Esophagus squamous epithelium (tissue), 5 donors: ENCODE measurements at regions not wholly inside any gene's neighbourhood (a gene's known extent, or its start where the extent isn't known, plus 50 kb on each side); places are given as distances from the start of the nearest gene placed in this dataset.

ENCODE experiments used
- DNase-seq: peaks from one replicate; lab custom pipeline; 2025; lab: John Stamatoyannopoulos, UW
- H3K27ac ChIP-seq, 4 donors: fragments of 200-600 bp; sonication (generic); one replicate each; pipeline ENCODE4 v1.5.1; 2016 to 2019; ENCODE audit warnings: mild to moderate bottlenecking in 1 of 4
- H3K27me3 ChIP-seq, 4 donors: fragments of 200-600 bp; sonication (generic); 1 replicate in 3 of 4; 2 replicates in 1 of 4; pipeline versions ENCODE4 v1.5.1 to v1.6.0; 2017 to 2021; ENCODE audit warnings: antibody characterized with exemption in 1 of 4
- H3K36me3 ChIP-seq, 3 donors: fragments of 200-600 bp; sonication (generic); one replicate each; pipeline ENCODE4 v1.5.1; 2016 to 2019
- H3K4me1 ChIP-seq, 3 donors: fragments of 200-600 bp; sonication (generic); one replicate each; pipeline ENCODE4 v1.5.1; 2017 to 2019
- H3K4me3 ChIP-seq, 4 donors: fragments of 200-600 bp; sonication (generic); 1 replicate in 3 of 4; 2 replicates in 1 of 4; pipeline ENCODE4 v1.5.1; 2016 to 2019; ENCODE audit warnings: mild to moderate bottlenecking in 2 of 4, moderate library complexity in 1 of 4
- H3K9me3 ChIP-seq, 3 donors: fragments of 200-600 bp; sonication (generic); one replicate each; pipeline ENCODE4 v1.5.1; 2016 to 2019
- CTCF ChIP-seq, 6 experiments: fragments of 450-650 bp in 4 of 6; fragments of 200-600 bp in 2 of 6; sonication (generic) in 2 of 6; IDR thresholded peaks; one replicate each; pipeline ENCODE4 v1.5.1; 2016 to 2019; ENCODE audit warnings: antibody characterized with exemption in 6 of 6, mild to moderate bottlenecking in 4 of 6, moderate library complexity in 4 of 6
- POLR2A ChIP-seq, 4 donors: fragments of 450-650 bp; IDR thresholded peaks; one replicate each; pipeline ENCODE4 v1.6.1; 2017; ENCODE audit warnings: antibody characterized with exemption in 4 of 4, mild to moderate bottlenecking in 4 of 4, moderate library complexity in 3 of 4
- WGBS, 2 donors: methylation state at CpG; one replicate each; pipeline ENCODE4 v1.1.5; 2018; 5-methylcytosine and 5-hydroxymethylcytosine counted together
- intact Hi-C: fragments of 100-400 bp; cut with DNase I; formaldehyde crosslinking; loops from one replicate; pipeline ENCODE4 v1.15.0; 2022
- donor health status: DM: yes; HTN: yes; CAD: no.

- Histone ChIP-seq H3K27ac (no peak overlapping the region), H3K9me3 (no peaks in the 10 kb centered on the region), H3K27me3 (no peaks in the 10 kb centered on the region), H3K4me1 (no peaks in the 10 kb centered on the region), H3K36me3 (no peaks in the 10 kb centered on the region), H3K4me3 (no peak overlapping the region)
- TF ChIP-seq CTCF (IDR thresholded peaks at IDR 0.05) (no peak), POLR2A (IDR thresholded peaks at IDR 0.05) (no peak)
- no peak for DNase-seq
- intact Hi-C loops: no loop called here
- WGBS, 2 donors: 53 to 67% methylated on average over 5 of the region's 5 CpGs
Measured at GRCh38 chr14:98633380-98633779, 638.6 kb downstream of the BCL11B start.

- Histone ChIP-seq H3K36me3 (no peaks in the 10 kb centered on the region), H3K4me3 (no peak overlapping the region), H3K27me3 (no peaks in the 10 kb centered on the region), H3K4me1 (no peaks in the 10 kb centered on the region), H3K27ac (no peak overlapping the region), H3K9me3 (no peaks in the 10 kb centered on the region)
- DNase-seq: no peak
- intact Hi-C loops: no loop called here
- TF ChIP-seq POLR2A (IDR thresholded peaks at IDR 0.05) (no peak), CTCF (IDR thresholded peaks at IDR 0.05) (no peak)
- WGBS, 2 donors: 56 to 73% methylated on average over 5 to 6 of the region's 6 CpGs
Measured at GRCh38 chr14:98634043-98634820, 637.8 kb downstream of the BCL11B start.

DNA sequence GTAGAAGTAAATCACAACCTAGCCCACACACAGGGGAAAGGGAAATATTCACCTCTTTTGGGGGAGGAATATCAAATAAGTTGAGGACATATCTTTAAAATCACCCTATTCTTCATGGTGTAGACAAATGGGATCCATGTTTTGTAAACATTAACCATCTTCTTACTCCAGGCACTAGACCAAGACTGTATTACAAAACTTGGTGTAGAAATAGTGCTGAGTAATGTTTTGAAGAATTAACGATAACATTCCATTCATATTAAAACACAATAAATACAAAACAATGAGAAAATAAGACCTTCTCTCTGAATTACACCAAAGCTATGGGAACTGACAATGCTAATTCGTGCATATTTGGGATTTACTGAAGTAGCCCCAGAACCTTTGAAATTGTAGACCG lies 633.6 kb downstream of the BCL11B start:
- no peak for DNase-seq
- TF ChIP-seq CTCF (IDR thresholded peaks at IDR 0.05) (no peak), POLR2A (IDR thresholded peaks at IDR 0.05) (no peak)
- Histone ChIP-seq H3K36me3 (no peaks in the 10 kb centered on the region), H3K4me1 (no peaks in the 10 kb centered on the region), H3K27me3 (no peaks in the 10 kb centered on the region), H3K9me3 (no peaks in the 10 kb centered on the region), H3K27ac (no peak overlapping the region), H3K4me3 (no peak overlapping the region)
- intact Hi-C loops: no loop called here
- WGBS, 2 donors: 86 to 92% methylated on average over 3 of the region's 3 CpGs

- 80 to 91% methylated on average over 5 of the region's 5 CpGs for WGBS, 2 donors
- no peaks in the 10 kb centered on the region for H3K4me1 ChIP-seq
- DNase-seq: no peak
- TF ChIP-seq CTCF (IDR thresholded peaks at IDR 0.05) (no peak), POLR2A (IDR thresholded peaks at IDR 0.05) (no peak)
- H3K27me3 ChIP-seq: no peaks in the 10 kb centered on the region
- no peak overlapping the region for H3K4me3 ChIP-seq
- intact Hi-C loops: no loop called here
- H3K27ac ChIP-seq: no peak overlapping the region
- no peaks in the 10 kb centered on the region for H3K36me3 ChIP-seq
- H3K9me3 ChIP-seq: no peaks in the 10 kb centered on the region
Measured at GRCh38 chr14:98647754-98648153, 624.2 kb downstream of the BCL11B start.

- Histone ChIP-seq H3K9me3 (peaks cover 0 to 8% (median 0%) of the 10 kb centered on the region in 3 donors), H3K4me3 (no peak overlapping the region), H3K36me3 (no peaks in the 10 kb centered on the region), H3K27ac (no peak overlapping the region), H3K27me3 (no peaks in the 10 kb centered on the region), H3K4me1 (no peaks in the 10 kb centered on the region)
- DNase-seq: no peak
- intact Hi-C loops: no loop called here
- WGBS, 2 donors: 75 to 76% methylated on average over 3 of the region's 3 CpGs
- no peak for TF ChIP-seq POLR2A (IDR thresholded peaks at IDR 0.05)
Measured at GRCh38 chr14:98651037-98651436, 621.0 kb downstream of the BCL11B start.
